GM18909 (cell line): ENCODE measurements at regions not wholly inside any gene's neighbourhood (a gene's known extent, or its start where the extent isn't known, plus 50 kb on each side); places are given as distances from the start of the nearest gene placed in this dataset.
"Not testable (repeated sequence)": the region's sequence is repeated elsewhere in the genome, so short reads cannot be mapped to it uniquely, and the experiment has no call there.

Experiments used
- ATAC-seq: cut with Tn5 transposase; IDR thresholded peaks from one replicate; pipeline ENCODE4 v1.9.1; 2021; ENCODE audit warnings: mild to moderate bottlenecking; ENCODE audit not compliant: unreplicated experiment, poor library complexity

GRCh38 chr3:197410170-197410569 is 111.8 kb upstream of the DLG1 start:
- not testable (repeated sequence) for ATAC-seq

- ATAC-seq = no peak
These were observed 110.0 kb upstream of the DLG1 start for GRCh38 chr3:197408177-197408957.

DNA sequence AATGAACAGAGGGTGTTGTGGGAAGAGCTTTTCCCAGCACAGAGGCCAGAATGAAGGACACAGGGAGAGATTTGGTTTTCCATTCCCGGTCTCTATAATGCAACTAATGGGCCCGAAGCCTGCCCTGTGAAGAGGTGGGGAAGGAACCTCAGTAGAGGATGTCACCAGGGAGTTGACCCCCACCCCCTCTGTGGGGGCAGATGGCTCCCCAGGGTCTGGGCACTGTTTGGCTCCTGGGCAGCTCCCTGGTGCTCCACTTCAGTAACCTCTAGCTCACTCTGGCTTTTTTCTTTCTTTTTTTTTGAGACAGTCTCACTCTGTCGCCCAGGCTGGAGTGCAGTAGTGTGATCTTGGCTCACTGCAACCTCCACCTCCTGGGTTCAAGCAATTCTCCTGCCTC is 109.1 kb upstream of the DLG1 start:
- no peak for ATAC-seq

GRCh38 chr3:197407053-197407452 is 108.6 kb upstream of the DLG1 start:
- ATAC-seq = no peak

DNA sequence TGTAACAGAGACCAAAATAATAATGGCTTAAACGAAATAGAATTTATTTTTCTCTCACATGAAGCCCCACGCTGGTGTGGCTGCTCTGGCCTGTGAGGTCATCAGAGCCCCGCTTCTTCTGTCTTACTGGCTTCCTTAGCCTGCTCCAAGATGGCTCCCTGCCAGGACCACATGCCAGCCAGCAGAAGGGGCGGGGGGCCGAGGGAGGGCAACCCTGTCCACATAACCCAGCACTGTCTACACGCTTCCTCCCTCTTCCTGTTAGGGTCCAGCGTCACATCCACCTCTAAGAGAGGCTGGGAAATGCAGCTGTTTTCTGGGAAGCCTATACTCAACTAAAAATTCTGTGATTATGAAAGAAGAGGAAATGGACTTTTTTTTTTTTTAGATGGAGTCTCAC is 107.9 kb upstream of the DLG1 start:
- ATAC-seq = no peak

GRCh38 chr3:197404754-197405153 is 106.3 kb upstream of the DLG1 start:
- ATAC-seq = no peak

DNA sequence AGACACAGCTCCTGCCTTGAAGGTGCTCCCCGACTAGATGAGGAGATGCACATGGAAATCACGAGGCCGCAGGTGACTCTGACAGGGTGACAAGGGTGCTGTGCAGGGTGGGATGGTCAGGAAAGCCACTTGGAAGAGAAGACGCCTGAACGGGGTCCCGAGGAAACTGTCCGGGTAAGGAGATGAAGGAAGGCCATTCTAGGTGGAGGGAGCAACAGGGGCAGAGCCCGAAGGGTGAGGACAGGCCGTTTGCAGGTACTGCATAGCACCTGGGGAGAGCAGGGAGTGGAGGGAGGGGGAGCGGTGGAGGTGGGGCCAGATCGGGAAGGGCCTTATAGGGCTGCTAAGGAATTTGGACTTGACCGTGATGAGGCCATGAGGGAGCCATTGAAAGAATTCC is 105.6 kb upstream of the DLG1 start:
- ATAC-seq = no peak

DNA sequence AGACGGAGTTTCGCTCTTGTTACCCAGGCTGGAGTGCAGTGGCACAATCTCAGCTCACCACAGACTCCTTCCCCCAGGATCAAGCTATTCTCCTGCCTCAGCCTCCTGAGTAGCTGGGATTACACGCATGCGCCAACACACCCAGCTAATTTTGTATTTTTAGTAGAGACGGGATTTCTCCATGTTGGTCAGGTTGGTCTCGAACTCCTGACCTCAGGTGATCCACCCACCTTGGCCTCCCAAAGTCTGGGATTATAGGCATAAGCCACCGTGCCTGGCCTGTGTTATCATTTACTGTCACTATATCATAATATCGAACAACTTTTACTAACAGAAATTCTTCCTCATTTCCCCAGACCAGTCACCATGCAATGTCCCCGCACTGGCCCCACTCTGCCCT is 104.0 kb upstream of the DLG1 start:
- ATAC-seq = not testable (repeated sequence)

DNA sequence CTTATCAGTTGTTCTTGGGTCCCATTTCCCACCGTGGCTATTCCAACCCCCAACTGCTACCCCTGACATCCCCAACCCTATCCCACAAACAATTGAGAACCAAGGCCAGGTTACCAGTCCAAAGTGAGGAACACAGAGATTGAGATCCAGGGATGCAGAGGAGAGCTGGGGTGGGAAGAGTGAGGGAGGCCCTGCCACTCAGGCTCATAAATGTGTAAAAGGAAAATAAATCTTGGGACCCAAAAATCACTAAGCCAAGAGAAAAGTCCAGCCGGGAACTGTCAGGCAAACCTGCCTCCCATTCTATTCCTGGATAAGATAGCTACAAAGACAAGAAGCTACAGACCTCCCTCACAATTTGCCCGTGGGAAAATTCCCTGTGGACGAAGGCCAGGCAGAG is 101.1 kb upstream of the DLG1 start:
- ATAC-seq = no peak

GRCh38 chr3:197398286-197398878 is 100.0 kb upstream of the DLG1 start:
- ATAC-seq = no peak

- ATAC-seq = no peak
These were observed 99.4 kb upstream of the DLG1 start for GRCh38 chr3:197397838-197398237.

DNA sequence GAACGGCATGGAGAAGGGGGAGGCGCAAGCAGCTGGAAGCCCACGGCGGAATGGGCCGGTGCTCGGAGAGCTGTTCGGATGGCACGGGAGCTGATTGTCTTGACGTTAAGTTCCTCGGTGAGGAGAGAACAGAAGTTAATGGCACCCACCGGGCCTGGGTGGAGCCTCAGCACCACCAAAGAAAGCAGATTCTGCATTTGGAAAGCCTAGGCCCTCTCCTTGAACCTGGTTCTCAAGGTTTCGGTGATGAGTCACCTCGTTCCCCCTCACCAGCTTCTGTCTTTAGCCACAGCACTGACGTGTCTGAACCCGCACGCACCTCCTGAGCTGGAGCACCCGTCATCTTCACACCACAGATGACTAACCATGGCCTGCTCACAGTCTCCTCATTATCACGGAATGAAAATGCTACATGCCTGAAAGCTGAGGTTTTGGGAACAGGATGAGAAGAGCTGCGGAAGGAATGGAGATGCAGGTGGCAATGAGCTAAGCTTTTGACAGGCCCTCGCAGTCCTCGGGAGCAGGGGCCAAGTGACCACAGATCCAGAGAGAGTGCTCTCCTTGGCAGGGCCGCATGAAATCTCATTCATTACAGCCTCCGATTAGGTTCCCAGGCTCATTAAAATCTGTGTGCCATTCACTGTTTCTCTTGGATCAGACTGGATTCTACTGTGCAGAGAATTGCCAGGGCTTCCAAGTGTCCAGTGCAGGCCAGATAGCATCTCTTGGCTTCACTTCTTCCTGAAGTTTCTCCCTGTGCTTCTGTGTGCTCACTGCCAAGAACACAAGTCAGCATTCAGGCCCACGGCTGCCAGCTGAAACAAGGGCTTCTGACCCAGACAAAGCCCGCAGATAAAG is 96.3 kb upstream of the DLG1 start:
- ATAC-seq = peak; percentile 93

- peak; percentile 23 for ATAC-seq
These were observed 95.7 kb upstream of the DLG1 start for GRCh38 chr3:197394126-197394463.

GRCh38 chr3:197393711-197394110 is 95.3 kb upstream of the DLG1 start:
- no peak for ATAC-seq

DNA sequence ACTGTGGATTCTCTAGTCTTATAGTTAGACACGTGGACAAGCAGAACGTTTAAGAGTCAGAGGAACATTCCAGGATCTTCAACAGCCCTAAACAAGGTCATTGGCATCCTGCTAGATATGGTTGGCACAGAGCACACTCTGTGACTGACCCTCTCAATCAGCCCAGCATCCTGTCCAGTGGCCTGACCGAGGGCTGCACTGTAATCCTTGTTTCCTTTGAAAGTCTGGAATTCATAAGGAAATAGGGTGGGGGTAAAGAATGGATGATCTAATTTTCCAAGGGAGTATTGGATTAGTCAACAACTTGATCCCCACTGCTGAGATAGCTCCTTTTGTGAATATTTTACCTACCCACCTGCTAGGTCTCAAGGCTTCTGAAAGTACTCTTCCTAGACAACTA is 94.5 kb upstream of the DLG1 start:
- ATAC-seq = no peak

DNA sequence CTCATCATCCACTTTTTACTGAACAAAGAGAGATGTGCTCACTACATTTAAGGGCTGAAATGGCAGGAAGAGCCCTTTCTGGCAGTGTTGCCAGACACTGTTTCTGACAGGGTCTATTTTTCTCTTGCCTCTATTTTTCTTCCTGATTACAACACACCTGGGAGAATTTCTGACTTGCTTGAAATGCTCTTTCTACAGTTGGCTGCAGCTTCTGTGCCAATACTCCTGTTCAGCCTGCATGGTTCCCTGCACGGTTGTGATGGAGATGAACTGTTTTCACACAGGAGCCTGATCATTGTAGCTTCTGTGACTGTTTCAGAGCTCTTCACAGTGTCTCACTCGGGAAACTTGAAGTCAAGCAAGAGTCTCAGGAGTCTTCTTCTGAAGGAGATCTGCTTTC is 83.0 kb upstream of the DLG1 start:
- ATAC-seq = no peak

DNA sequence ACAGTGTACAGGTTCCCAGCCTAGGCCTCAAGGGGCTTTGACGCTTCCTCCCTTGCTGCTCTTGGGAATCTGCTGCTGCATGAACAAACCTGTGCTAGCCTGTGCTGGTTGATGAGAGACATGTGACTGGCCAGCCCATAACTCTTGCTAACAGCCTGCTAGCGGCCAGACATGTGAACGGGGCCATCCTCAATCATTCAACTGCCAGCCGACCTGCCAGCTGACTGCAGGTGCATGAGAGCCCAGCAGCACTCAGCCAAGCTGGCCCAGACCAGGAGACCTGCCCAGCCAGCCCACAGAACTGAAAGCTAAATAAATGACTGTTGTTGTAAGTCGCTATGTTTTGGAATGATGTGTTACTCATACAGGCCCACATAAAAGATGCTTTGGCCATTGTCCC is 82.4 kb upstream of the DLG1 start:
- ATAC-seq = no peak

- no peak for ATAC-seq
These were observed 80.7 kb upstream of the DLG1 start for GRCh38 chr3:197378985-197379718.

- no peak for ATAC-seq
These were observed 78.5 kb upstream of the DLG1 start for GRCh38 chr3:197376735-197377555.

DNA sequence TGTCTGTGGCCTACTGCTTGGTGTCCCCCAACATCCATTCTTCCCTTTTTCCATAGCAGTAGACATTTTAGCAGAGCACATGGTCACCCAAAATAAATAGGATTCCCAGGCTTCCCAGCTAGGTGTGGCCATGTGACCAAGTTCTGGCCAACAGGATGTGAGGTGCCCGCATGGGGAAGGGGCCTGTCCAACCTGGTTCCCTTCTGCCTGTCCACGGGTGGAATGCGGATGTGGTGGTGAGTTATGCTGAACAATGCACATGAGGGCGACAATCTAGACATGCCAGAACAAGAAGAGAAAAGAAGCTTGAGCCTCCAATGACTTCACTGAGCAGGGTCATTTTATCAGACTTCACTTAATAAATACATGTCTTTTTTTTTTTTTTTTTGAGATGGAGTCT is 77.6 kb upstream of the DLG1 start:
- ATAC-seq = no peak
